Upper lobe of left lung (tissue), 6 donors: ENCODE measurements at regions not wholly inside any gene's neighbourhood (a gene's known extent, or its start where the extent isn't known, plus 50 kb on each side); places are given as distances from the start of the nearest gene placed in this dataset.
A peak's percentile ranks its signal among the peaks of the same experiment; 100 is the strongest.

ENCODE experiments used
- ATAC-seq, 2 donors: fragments of 200-7000 bp; cut with Tn5 transposase; one replicate each; pipeline ENCODE4 v1.9.1; 2022; ENCODE audit warnings: mild to moderate bottlenecking in 2 of 2, moderate library complexity in 2 of 2; ENCODE audit not compliant: low FRiP score in 2 of 2
- DNase-seq, 2 donors: peaks; one replicate each; pipeline ENCODE4 v3.0.0-alpha.2; 2019 to 2020
- H3K27ac ChIP-seq, 4 donors: fragments of 200-600 bp; sonication (generic); one replicate each; pipeline ENCODE4 v1.5.1; 2016 to 2019
- H3K27me3 ChIP-seq, 4 donors: fragments of 200-600 bp; sonication (generic); one replicate each; pipeline ENCODE4 v1.5.1; 2017 to 2019
- H3K36me3 ChIP-seq, 4 donors: fragments of 200-600 bp; sonication (generic); one replicate each; pipeline ENCODE4 v1.5.1; 2016 to 2019
- H3K4me1 ChIP-seq, 4 donors: fragments of 200-600 bp; sonication (generic); one replicate each; pipeline ENCODE4 v1.5.1; 2018 to 2019
- H3K4me3 ChIP-seq, 4 donors: fragments of 200-600 bp; sonication (generic); one replicate each; pipeline ENCODE4 v1.5.1; 2017 to 2019; ENCODE audit warnings: mild to moderate bottlenecking in 2 of 4, moderate library complexity in 1 of 4
- H3K9me3 ChIP-seq, 4 donors: fragments of 200-600 bp; sonication (generic); one replicate each; pipeline ENCODE4 v1.5.1; 2018 to 2019
- CTCF ChIP-seq, 6 experiments: fragments of 450-650 bp in 4 of 6; fragments of 200-600 bp in 2 of 6; sonication (generic) in 2 of 6; IDR thresholded peaks; one replicate each; pipeline ENCODE4 v1.5.1; 2016 to 2019; ENCODE audit warnings: antibody characterized with exemption in 6 of 6
- EP300 ChIP-seq, 4 donors: sonication (generic); formaldehyde crosslinking; IDR thresholded peaks; one replicate each; pipeline ENCODE4 v1.5.1; 2017; ENCODE audit warnings: antibody characterized with exemption in 4 of 4, control low read depth in 2 of 4
- POLR2A ChIP-seq, 4 donors: fragments of 450-650 bp; IDR thresholded peaks; one replicate each; pipeline ENCODE4 v1.5.1; 2016 to 2017; ENCODE audit warnings: antibody characterized with exemption in 4 of 4, mild to moderate bottlenecking in 2 of 4
- POLR2AphosphoS5 ChIP-seq, 2 donors: sonication (generic); formaldehyde crosslinking; IDR thresholded peaks; one replicate each; pipeline ENCODE4 v1.5.1; 2017; ENCODE audit warnings: antibody characterized with exemption in 2 of 2
- WGBS, 2 donors: methylation state at CpG; one replicate each; pipeline ENCODE4 v1.1.5; 2017 to 2018; 5-methylcytosine and 5-hydroxymethylcytosine counted together
- donor health status: DM: no; HTN: no; CAD: no; lungs with moderate emphysema.
- donor health status: DM: no; HTN: yes; CAD: no; lungs with severe emphysema.

GRCh38 chr4:112848911-112849310 lies 200.5 kb upstream of the ANK2 start:
- Histone ChIP-seq H3K4me3 (no peak overlapping the region), H3K4me1 (no peaks in the 10 kb centered on the region), H3K27me3 (no peaks in the 10 kb centered on the region), H3K27ac (no peak overlapping the region), H3K36me3 (no peaks in the 10 kb centered on the region), H3K9me3 (no peaks in the 10 kb centered on the region)
- no peak for DNase-seq
- TF ChIP-seq EP300 (IDR thresholded peaks at IDR 0.05) = no peak
- ATAC-seq = no peak

DNA sequence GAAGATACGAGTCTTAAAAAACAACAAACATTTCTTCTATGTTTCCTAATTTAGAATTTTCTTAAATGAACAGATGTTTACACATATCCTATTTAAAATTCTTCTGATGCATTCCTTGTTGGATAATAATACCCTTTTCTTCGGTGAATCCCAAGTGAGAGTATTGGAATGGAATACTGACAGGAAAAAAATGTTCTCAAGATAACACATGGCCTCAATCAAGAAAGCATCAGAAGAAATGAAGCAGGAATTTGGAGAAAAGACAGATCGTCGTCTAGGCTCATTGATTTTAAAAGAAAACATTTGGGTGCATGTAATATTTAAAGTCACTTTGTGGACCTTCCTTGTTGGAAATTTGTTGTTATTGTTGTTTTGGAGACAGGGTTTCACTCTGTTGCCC lies 196.9 kb upstream of the ANK2 start:
- DNase-seq = no peak
- no peaks in the 10 kb centered on the region for H3K9me3 ChIP-seq
- ATAC-seq = no peak

GRCh38 chr4:112853662-112854256 lies 195.7 kb upstream of the ANK2 start:
- Histone ChIP-seq H3K9me3 (no peaks in the 10 kb centered on the region), H3K4me3 (no peak overlapping the region), H3K4me1 (no peaks in the 10 kb centered on the region), H3K36me3 (no peaks in the 10 kb centered on the region), H3K27me3 (no peaks in the 10 kb centered on the region), H3K27ac (no peak overlapping the region)
- ATAC-seq (no peak), DNase-seq (no peak)
- WGBS, 2 donors = 54% methylated on average over 3 of the region's 3 CpGs
- TF ChIP-seq POLR2AphosphoS5 (IDR thresholded peaks at IDR 0.05) (no peak), CTCF (IDR thresholded peaks at IDR 0.05) (peak in 1 of 6 experiments; percentile 16)

More for the DNA sequence above, 196.9 kb upstream of the ANK2 start:
- TF ChIP-seq EP300 (IDR thresholded peaks at IDR 0.05) (no peak), POLR2A (IDR thresholded peaks at IDR 0.05) (no peak), POLR2AphosphoS5 (IDR thresholded peaks at IDR 0.05) (no peak), CTCF (IDR thresholded peaks at IDR 0.05) (no peak)
- WGBS, 2 donors = 73 to 75% methylated on average over 4 of the region's 4 CpGs
- Histone ChIP-seq H3K36me3 (no peaks in the 10 kb centered on the region), H3K27me3 (no peaks in the 10 kb centered on the region), H3K4me1 (no peaks in the 10 kb centered on the region), H3K27ac (no peak overlapping the region), H3K4me3 (no peak overlapping the region)

DNA sequence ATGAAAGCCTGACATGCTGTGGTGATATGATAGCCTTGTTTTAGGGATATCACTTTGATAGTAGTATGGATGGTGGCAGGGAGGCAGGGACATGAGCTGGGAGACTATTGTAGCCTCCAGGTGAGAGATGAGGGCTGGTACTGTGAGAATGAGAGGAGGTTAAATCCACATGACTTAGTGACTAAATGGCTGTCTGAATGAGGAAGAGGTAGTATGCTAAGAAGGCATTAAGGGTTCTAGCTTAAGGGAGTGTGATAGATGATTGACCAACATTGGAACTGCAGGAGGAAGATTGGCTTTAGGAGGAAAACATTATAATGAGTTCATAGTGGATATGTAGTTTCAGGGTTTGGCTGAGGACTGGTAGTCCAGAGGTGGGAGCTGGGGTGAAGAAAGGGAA lies 195.0 kb upstream of the ANK2 start:
- Histone ChIP-seq H3K9me3 (no peaks in the 10 kb centered on the region), H3K4me1 (no peaks in the 10 kb centered on the region), H3K27me3 (no peaks in the 10 kb centered on the region), H3K36me3 (no peaks in the 10 kb centered on the region), H3K4me3 (no peak overlapping the region), H3K27ac (no peak overlapping the region)
- ATAC-seq (no peak), DNase-seq (no peak)
- TF ChIP-seq EP300 (IDR thresholded peaks at IDR 0.05) = no peak
- no peak for TF ChIP-seq POLR2A (IDR thresholded peaks at IDR 0.05)
- TF ChIP-seq CTCF (IDR thresholded peaks at IDR 0.05) = no peak
- no peak for TF ChIP-seq POLR2AphosphoS5 (IDR thresholded peaks at IDR 0.05)

- no peak for DNase-seq
- H3K27ac ChIP-seq = no peak overlapping the region
- no peak overlapping the region for H3K4me3 ChIP-seq
- 56 to 83% methylated on average over 3 of the region's 3 CpGs for WGBS, 2 donors
- no peaks in the 10 kb centered on the region for H3K4me1 ChIP-seq
- ATAC-seq = no peak
- no peaks in the 10 kb centered on the region for H3K27me3 ChIP-seq
- no peaks in the 10 kb centered on the region for H3K9me3 ChIP-seq
- no peak for TF ChIP-seq POLR2A (IDR thresholded peaks at IDR 0.05)
- H3K36me3 ChIP-seq = no peaks in the 10 kb centered on the region
Measured at GRCh38 chr4:112855058-112855457, 194.4 kb upstream of the ANK2 start.

- peak in 1 of 2 donors; percentile 85 for ATAC-seq
- Histone ChIP-seq H3K27me3 (no peaks in the 10 kb centered on the region), H3K9me3 (no peaks in the 10 kb centered on the region), H3K4me3 (no peak overlapping the region), H3K4me1 (no peaks in the 10 kb centered on the region), H3K36me3 (no peaks in the 10 kb centered on the region), H3K27ac (no peak overlapping the region)
- DNase-seq = no peak
- no peak for TF ChIP-seq POLR2A (IDR thresholded peaks at IDR 0.05)
- no peak for TF ChIP-seq EP300 (IDR thresholded peaks at IDR 0.05)
- no peak for TF ChIP-seq CTCF (IDR thresholded peaks at IDR 0.05)
- no peak for TF ChIP-seq POLR2AphosphoS5 (IDR thresholded peaks at IDR 0.05)
- 73 to 84% methylated on average over 1 of the region's 1 CpG for WGBS, 2 donors
Measured at GRCh38 chr4:112857461-112857860, 192.0 kb upstream of the ANK2 start.
